Nephron (organoid): ENCODE measurements at regions not wholly inside any gene's neighbourhood (a gene's known extent, or its start where the extent isn't known, plus 50 kb on each side); places are given as distances from the start of the nearest gene placed in this dataset.
A peak's percentile ranks its signal among the peaks of the same experiment; 100 is the strongest.

Experiments
- H3K27ac Mint-ChIP-seq, 3 experiments: 2 replicates each; pipeline ENCODE4 v1.8.0; 2020; ENCODE audit warnings: mixed read lengths in 3 of 3, mild to moderate bottlenecking in 2 of 3, moderate library complexity in 1 of 3
- H3K27me3 Mint-ChIP-seq: 2 replicates; pipeline ENCODE4 v1.8.0; 2021; ENCODE audit warnings: low read depth, mild to moderate bottlenecking, moderate library complexity, mixed read lengths
- H3K36me3 Mint-ChIP-seq: 2 replicates; pipeline ENCODE4 v1.8.0; 2020; ENCODE audit warnings: low read depth, mixed read lengths
- H3K4me1 Mint-ChIP-seq: 2 replicates; pipeline ENCODE4 v1.8.0; 2020; ENCODE audit warnings: mixed read lengths
- H3K4me3 Mint-ChIP-seq, 3 experiments: 2 replicates each; pipeline ENCODE4 v1.8.0; 2020; ENCODE audit warnings: mild to moderate bottlenecking in 3 of 3, mixed read lengths in 3 of 3, moderate library complexity in 2 of 3
- H3K9me3 Mint-ChIP-seq: 2 replicates; pipeline ENCODE4 v1.8.0; 2020; ENCODE audit warnings: mixed read lengths
- TF ChIP-seq, protein P1 (sequence below), 3 experiments: fragments of 200-600 bp; sonication (generic); IDR thresholded peaks; one replicate each; pipeline ENCODE4 v1.5.0; 2021; ENCODE audit warnings: antibody characterized with exemption in 3 of 3; ENCODE audit not compliant: unreplicated experiment in 3 of 3

DNA sequence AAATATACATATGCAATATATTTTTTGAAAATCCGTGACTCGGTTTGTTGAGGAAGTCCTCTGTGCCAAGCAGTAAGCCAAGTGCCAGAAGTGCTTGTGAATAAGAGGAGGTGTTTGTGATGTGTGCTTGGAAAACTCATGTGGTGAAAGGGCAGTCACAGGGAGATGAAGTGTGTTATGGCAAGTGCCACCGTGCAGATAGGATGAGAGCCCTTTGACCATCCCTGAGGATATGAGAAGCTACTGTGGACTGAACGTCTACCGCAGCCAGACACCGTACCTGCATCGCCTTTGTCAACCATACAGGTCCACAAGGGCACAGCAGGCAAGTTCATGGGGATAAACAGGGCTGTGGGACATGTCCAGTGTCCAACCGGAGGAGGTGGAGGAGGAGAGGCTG, 288.9 kb upstream of the MYT1L start:
- H3K4me3 Mint-ChIP-seq: no peak overlapping the region
- no peaks in the 10 kb centered on the region for H3K4me1 Mint-ChIP-seq
- peaks cover 12% of the 10 kb centered on the region for H3K27me3 Mint-ChIP-seq
- H3K27ac Mint-ChIP-seq: no peak overlapping the region
- no peaks in the 10 kb centered on the region for H3K9me3 Mint-ChIP-seq
- H3K36me3 Mint-ChIP-seq: no peaks in the 10 kb centered on the region
- TF ChIP-seq, protein P1, sequence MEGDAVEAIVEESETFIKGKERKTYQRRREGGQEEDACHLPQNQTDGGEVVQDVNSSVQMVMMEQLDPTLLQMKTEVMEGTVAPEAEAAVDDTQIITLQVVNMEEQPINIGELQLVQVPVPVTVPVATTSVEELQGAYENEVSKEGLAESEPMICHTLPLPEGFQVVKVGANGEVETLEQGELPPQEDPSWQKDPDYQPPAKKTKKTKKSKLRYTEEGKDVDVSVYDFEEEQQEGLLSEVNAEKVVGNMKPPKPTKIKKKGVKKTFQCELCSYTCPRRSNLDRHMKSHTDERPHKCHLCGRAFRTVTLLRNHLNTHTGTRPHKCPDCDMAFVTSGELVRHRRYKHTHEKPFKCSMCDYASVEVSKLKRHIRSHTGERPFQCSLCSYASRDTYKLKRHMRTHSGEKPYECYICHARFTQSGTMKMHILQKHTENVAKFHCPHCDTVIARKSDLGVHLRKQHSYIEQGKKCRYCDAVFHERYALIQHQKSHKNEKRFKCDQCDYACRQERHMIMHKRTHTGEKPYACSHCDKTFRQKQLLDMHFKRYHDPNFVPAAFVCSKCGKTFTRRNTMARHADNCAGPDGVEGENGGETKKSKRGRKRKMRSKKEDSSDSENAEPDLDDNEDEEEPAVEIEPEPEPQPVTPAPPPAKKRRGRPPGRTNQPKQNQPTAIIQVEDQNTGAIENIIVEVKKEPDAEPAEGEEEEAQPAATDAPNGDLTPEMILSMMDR (IDR thresholded peaks at IDR 0.05; ENCODE audit: unreplicated experiment in 3 of 3): no peak

DNA sequence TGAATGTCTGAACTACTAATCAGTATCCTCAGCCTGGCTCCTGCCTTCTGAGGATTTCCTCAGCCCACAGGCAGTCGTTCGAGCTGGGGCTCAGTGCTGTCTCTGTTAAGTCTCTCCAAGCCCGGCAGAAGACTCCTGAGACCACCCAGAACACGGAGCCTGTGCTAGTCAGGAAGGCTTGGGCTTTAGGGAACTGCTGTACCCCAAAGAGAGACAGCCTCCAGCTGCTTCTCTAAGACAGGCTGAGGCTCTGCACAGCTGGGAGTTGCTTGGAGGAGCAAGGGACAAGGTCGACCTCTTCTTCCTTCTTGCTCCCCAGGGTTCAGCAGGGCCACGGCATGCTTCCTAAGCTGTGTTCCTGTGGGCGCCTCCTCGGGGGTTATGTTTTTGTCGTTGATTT, 283.4 kb upstream of the MYT1L start:
- Mint-ChIP-seq H3K9me3 (peaks cover 3% of the 10 kb centered on the region), H3K4me3 (peak overlapping the region; percentile 62 to 73 (median 70)), H3K36me3 (no peaks in the 10 kb centered on the region), H3K27me3 (no peaks in the 10 kb centered on the region), H3K4me1 (peaks cover 14% of the 10 kb centered on the region), H3K27ac (peak overlapping the region; percentile 23 to 99 (median 93))
- TF ChIP-seq, protein P1 (IDR thresholded peaks at IDR 0.05; ENCODE audit: unreplicated experiment in 3 of 3): no peak

DNA sequence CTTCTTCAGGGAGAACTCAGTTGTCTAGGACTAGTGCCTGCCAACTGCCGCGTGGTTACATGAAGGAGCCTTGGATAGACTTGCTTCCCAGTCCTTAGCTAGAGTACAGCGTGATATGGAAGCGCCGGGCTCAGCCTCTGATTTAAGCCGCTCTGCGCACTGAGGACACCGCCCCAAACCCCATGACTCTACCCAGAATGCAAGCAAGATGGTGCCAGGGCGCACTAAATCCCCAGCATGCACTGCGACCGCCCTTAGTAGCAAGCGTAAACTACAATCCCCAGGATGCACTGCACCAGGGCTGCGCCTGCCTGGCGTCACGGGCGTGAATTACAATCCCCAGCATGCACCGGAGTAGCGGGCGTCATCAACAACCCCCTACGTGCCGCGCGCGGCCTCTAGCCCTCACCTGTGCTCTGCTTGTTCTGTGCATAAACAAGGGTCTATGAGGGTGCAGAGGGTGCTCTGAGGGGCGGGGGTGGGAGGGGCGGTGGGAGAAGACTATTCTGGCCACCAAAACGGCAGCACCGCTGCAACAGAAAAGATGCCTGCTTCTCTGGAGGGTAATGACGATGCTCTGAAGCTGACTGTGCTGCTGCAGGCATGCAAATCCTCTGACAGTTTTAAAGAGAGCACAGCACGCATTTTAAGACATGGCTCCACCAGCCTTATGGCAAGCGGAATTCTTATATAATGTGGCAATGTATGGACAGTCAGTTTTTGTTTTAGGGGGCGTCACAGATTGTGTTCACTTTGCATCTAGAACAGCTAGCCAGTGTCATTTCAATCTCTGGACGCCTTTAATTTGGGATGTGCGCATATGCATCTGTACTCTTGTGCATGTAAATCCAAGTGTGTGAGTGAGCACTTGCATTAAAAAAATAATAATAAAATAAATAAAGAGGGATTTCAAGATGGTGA, 282.5 kb upstream of the MYT1L start:
- TF ChIP-seq, protein P1 (IDR thresholded peaks at IDR 0.05; ENCODE audit: unreplicated experiment in 3 of 3): no peak
- peaks cover 14% of the 10 kb centered on the region for H3K4me1 Mint-ChIP-seq
- H3K36me3 Mint-ChIP-seq: no peaks in the 10 kb centered on the region
- peaks cover 3% of the 10 kb centered on the region for H3K9me3 Mint-ChIP-seq
- peak overlapping the region; percentile 93 to 99 (median 99) for H3K27ac Mint-ChIP-seq
- no peaks in the 10 kb centered on the region for H3K27me3 Mint-ChIP-seq
- H3K4me3 Mint-ChIP-seq: peak overlapping the region; percentile 87 to 90 (median 90)

DNA sequence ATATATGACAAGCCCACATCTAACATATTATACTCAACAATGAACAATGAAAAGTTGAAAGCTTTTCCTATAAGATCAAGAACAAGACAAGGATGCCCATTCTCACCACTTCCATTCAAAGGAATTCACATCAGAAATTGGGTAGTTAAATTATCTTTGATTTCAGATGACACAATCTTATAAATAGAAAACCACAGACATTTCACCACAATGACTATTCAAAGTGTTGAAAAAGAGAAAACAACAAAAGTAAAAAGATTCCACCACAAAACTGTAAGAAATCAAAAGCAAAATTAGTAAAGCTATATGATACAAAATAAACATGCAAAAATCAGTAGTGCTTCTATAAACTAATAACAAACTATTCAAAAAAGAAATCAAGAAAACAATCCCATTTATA, 279.7 kb upstream of the MYT1L start:
- peaks cover 14% of the 10 kb centered on the region for H3K4me1 Mint-ChIP-seq
- H3K27me3 Mint-ChIP-seq: no peaks in the 10 kb centered on the region
- H3K4me3 Mint-ChIP-seq: no peak overlapping the region
- TF ChIP-seq, protein P1 (IDR thresholded peaks at IDR 0.05; ENCODE audit: unreplicated experiment in 3 of 3): no peak
- peaks cover 3% of the 10 kb centered on the region for H3K9me3 Mint-ChIP-seq
- no peak overlapping the region for H3K27ac Mint-ChIP-seq
- H3K36me3 Mint-ChIP-seq: no peaks in the 10 kb centered on the region

DNA sequence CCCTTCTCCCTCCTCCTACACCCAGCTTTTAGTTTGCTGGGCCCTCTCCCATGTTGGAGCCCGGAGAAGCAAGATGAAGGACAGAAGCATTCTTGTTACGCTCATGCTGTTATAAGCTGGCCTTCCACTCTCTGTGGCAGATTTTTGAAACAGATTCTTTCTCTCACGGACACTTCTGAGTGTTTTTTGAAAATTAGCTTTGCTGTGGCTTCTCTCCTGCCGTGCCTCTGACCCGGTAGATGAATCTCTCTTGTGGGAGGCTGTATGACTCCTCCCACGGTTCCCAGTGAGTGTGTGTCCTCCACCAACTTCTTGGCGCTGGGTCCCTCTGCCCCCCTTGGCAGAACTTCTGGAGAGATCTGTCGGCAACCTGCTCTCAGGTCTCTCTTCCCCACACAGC, 269.3 kb upstream of the MYT1L start:
- peaks cover 6% of the 10 kb centered on the region for H3K9me3 Mint-ChIP-seq
- H3K27me3 Mint-ChIP-seq: no peaks in the 10 kb centered on the region
- H3K36me3 Mint-ChIP-seq: no peaks in the 10 kb centered on the region
- H3K27ac Mint-ChIP-seq: peak overlapping the region; percentile 88 to 94 (median 90)
- TF ChIP-seq, protein P1 (IDR thresholded peaks at IDR 0.05; ENCODE audit: unreplicated experiment in 3 of 3): no peak
- H3K4me1 Mint-ChIP-seq: peaks cover 14% of the 10 kb centered on the region
- H3K4me3 Mint-ChIP-seq: peak overlapping the region in 1 of 3 experiments; percentile 3
